ENCODE measurements at regions not wholly inside any gene's neighbourhood (a gene's known extent, or its start where the extent isn't known, plus 50 kb on each side); places are given as distances from the start of the nearest gene placed in this dataset.

GRCh38 chrX:38484607-38485498 is 76.5 kb upstream of the TSPAN7 start:
- DNase-seq, result no peak
- H3K27me3 ChIP-seq (ENCODE audit: insufficient read depth), result no peaks in the 10 kb centered on the region
- H4K20me1 ChIP-seq (ENCODE audit: insufficient read depth), result no peaks in the 10 kb centered on the region
- no peak overlapping the region for H3K4me3 ChIP-seq (ENCODE audit: low read depth in 2 of 2, low read length in 1 of 2)
- ChIA-PET CTCF (interaction anchor here (0.8 kb wide), 1 partner anchor 150 kb away, joined by 3 read pairs; no protein-coding TSS in a partner anchor), POLR2A (no interaction called here)
- no peaks in the 10 kb centered on the region for H3K9me3 ChIP-seq
- H3K27ac ChIP-seq (ENCODE audit: low read depth in 2 of 2, low read length in 1 of 2), result no peak overlapping the region
- TF ChIP-seq CTCF (IDR thresholded peaks at IDR 0.05), result no peak
- TF ChIP-seq NRF1 (IDR thresholded peaks at IDR 0.05; ENCODE audit: low read depth, low read length), result no peak
- TF ChIP-seq POLR2AphosphoS5 (IDR thresholded peaks at IDR 0.05; ENCODE audit: low read depth, low read length), result no peak
- no peak for TF ChIP-seq EP300 (IDR thresholded peaks at IDR 0.05; ENCODE audit: borderline replicate concordance in 1 of 2, low read depth in 1 of 2, low read length in 1 of 2)
- no peak for TF ChIP-seq NFIC (IDR thresholded peaks at IDR 0.05; ENCODE audit: borderline replicate concordance)
- TF ChIP-seq FOXM1 (IDR thresholded peaks at IDR 0.05; ENCODE audit: low read depth), result no peak
- no peak for TF ChIP-seq TAF1 (IDR thresholded peaks at IDR 0.05; ENCODE audit: borderline replicate concordance, low read depth, low read length)
- no peak for TF ChIP-seq RXRA (IDR thresholded peaks at IDR 0.05; ENCODE audit: borderline replicate concordance, low read depth)
- TF ChIP-seq RAD21 (IDR thresholded peaks at IDR 0.05; ENCODE audit: low read length), result no peak
- TF ChIP-seq IRF3 (IDR thresholded peaks at IDR 0.05; ENCODE audit: low read depth, low read length), result no peak
- TF ChIP-seq USF1 (IDR thresholded peaks at IDR 0.05; ENCODE audit: borderline replicate concordance, low read depth), result no peak
- TF ChIP-seq MAX (IDR thresholded peaks at IDR 0.05; ENCODE audit: low read depth), result no peak
- no peak for TF ChIP-seq RFX5 (IDR thresholded peaks at IDR 0.05; ENCODE audit: low read length)
- TF ChIP-seq MEF2A (IDR thresholded peaks at IDR 0.05; ENCODE audit: borderline replicate concordance, low read depth), result no peak
- no peak for TF ChIP-seq FOXJ3 (CRISPR knock-in tag; IDR thresholded peaks at IDR 0.05)
- no peak for TF ChIP-seq RCOR1 (IDR thresholded peaks at IDR 0.05; ENCODE audit: low read length)
- H2AFZ ChIP-seq (ENCODE audit: low read depth), result no peak overlapping the region
- no peak overlapping the region for H3K4me2 ChIP-seq
- no peaks in the 10 kb centered on the region for H3F3A ChIP-seq (replicated peaks; ENCODE audit: insufficient read depth)
- WGBS (ENCODE audit: low lambda C conversion rate), result 46% methylated on average over 24 of the region's 27 CpGs
- H3K79me2 ChIP-seq (ENCODE audit: insufficient read depth), result no peaks in the 10 kb centered on the region
- H3K4me1 ChIP-seq (ENCODE audit: control insufficient read depth in 1 of 2, insufficient read depth in 2 of 2, low read depth in 1 of 2, low read length in 1 of 2), result no peaks in the 10 kb centered on the region; a peak in 1 of 4 replicates
- no peaks in the 10 kb centered on the region for H3K9me2 ChIP-seq
- no peak overlapping the region for H3K9ac ChIP-seq
- no peaks in the 10 kb centered on the region for H3K36me3 ChIP-seq (replicated peaks in 1 of 2; ENCODE audit: control insufficient read depth in 1 of 2, insufficient read depth in 2 of 2, low read length in 1 of 2)
